CD14-positive monocyte (primary cell): ENCODE measurements at regions not wholly inside any gene's neighbourhood (a gene's known extent, or its start where the extent isn't known, plus 50 kb on each side); places are given as distances from the start of the nearest gene placed in this dataset.

Experiments
- DNase-seq, 3 donors: peaks; one replicate each; pipeline ENCODE4 v3.0.0-alpha.2; 2011 to 2022
- H2AFZ ChIP-seq: 2 replicates; pipeline ENCODE4 v1.6.0; 2012; ENCODE audit warnings: mild to moderate bottlenecking, low read depth, low read length, inconsistent platforms; ENCODE audit not compliant: insufficient read depth, poor library complexity, severe bottlenecking
- H3K27ac ChIP-seq, 2 donors: 1 replicate in 1 of 2; 2 replicates in 1 of 2; pipeline ENCODE4 v1.5.1; 2012 to 2013; ENCODE audit warnings: low read length in 2 of 2, control low read depth in 1 of 2, inconsistent platforms in 1 of 2, low read depth in 1 of 2, mild to moderate bottlenecking in 1 of 2
- H3K27me3 ChIP-seq, 2 donors: one replicate each; pipeline versions ENCODE4 v1.6.0 to v1.6.1; 2011 to 2013; ENCODE audit warnings: low read length in 2 of 2; ENCODE audit not compliant: control insufficient read depth in 2 of 2, insufficient read depth in 2 of 2
- H3K36me3 ChIP-seq, 2 donors: replicated peaks in 1 of 2; 1 replicate in 1 of 2; 2 replicates in 1 of 2; pipeline versions ENCODE4 v1.5.1 to v1.6.1; 2012 to 2013; ENCODE audit warnings: low read length in 2 of 2, control low read depth in 1 of 2, inconsistent platforms in 1 of 2, mild to moderate bottlenecking in 1 of 2; ENCODE audit not compliant: insufficient read depth in 2 of 2, control insufficient read depth in 1 of 2
- H3K4me1 ChIP-seq, 2 donors: 1 replicate in 1 of 2; 2 replicates in 1 of 2; pipeline versions ENCODE4 v1.5.1 to v1.6.1; 2012 to 2013; ENCODE audit warnings: low read length in 2 of 2, control low read depth in 1 of 2, inconsistent platforms in 1 of 2, mild to moderate bottlenecking in 1 of 2, moderate library complexity in 1 of 2; ENCODE audit not compliant: insufficient read depth in 2 of 2, control insufficient read depth in 1 of 2
- H3K4me2 ChIP-seq: replicated peaks from 2 replicates; pipeline ENCODE3; 2012; ENCODE audit warnings: low read length, moderate library complexity, mild to moderate bottlenecking; ENCODE audit not compliant: poor library complexity, severe bottlenecking; ENCODE audit errors: extremely low read depth
- H3K4me3 ChIP-seq, 3 experiments: fragments of 200-600 bp in 1 of 3; sonication (generic) in 1 of 3; replicated peaks in 1 of 3; 1 replicate in 2 of 3; 2 replicates in 1 of 3; pipeline ENCODE4 v1.5.1; 2011 to 2013; ENCODE audit warnings: low read length in 3 of 3, mild to moderate bottlenecking in 3 of 3, control low read depth in 2 of 3, low read depth in 2 of 3, inconsistent platforms in 1 of 3, moderate library complexity in 1 of 3
- H3K79me2 ChIP-seq: 2 replicates; pipeline ENCODE4 v1.6.0; 2012; ENCODE audit warnings: mild to moderate bottlenecking, control low read depth, inconsistent platforms, low read length, moderate library complexity; ENCODE audit not compliant: insufficient read depth
- H3K9ac ChIP-seq: 2 replicates; pipeline ENCODE4 v1.6.0; 2017; ENCODE audit warnings: low read length, mild to moderate bottlenecking; ENCODE audit not compliant: insufficient read depth, poor library complexity, severe bottlenecking
- H3K9me3 ChIP-seq, 2 donors: replicated peaks in 1 of 2; 1 replicate in 1 of 2; 2 replicates in 1 of 2; pipeline versions ENCODE4 v1.5.1 to v1.6.1; 2012 to 2013; ENCODE audit warnings: low read length in 2 of 2, control low read depth in 1 of 2; ENCODE audit not compliant: control insufficient read depth in 1 of 2, insufficient read depth in 1 of 2
- H4K20me1 ChIP-seq: 2 replicates; pipeline ENCODE4 v1.6.0; 2012; ENCODE audit warnings: mild to moderate bottlenecking, low read length, control low read depth, moderate library complexity; ENCODE audit not compliant: insufficient read depth
- H3K27ac Mint-ChIP-seq, 7 donors: one replicate each; pipeline ENCODE4 v1.8.0; 2020; ENCODE audit warnings: mild to moderate bottlenecking in 7 of 7, mixed read lengths in 7 of 7, moderate library complexity in 6 of 7, inconsistent platforms in 2 of 7
- H3K27me3 Mint-ChIP-seq, 3 donors: one replicate each; pipeline ENCODE4 v1.8.0; 2021 to 2022; ENCODE audit warnings: low read depth in 3 of 3, mild to moderate bottlenecking in 3 of 3, mixed read lengths in 3 of 3, moderate library complexity in 3 of 3, inconsistent platforms in 1 of 3
- H3K36me3 Mint-ChIP-seq, 2 donors: one replicate each; pipeline ENCODE4 v1.8.0; 2020; ENCODE audit warnings: mixed read lengths in 2 of 2, inconsistent platforms in 1 of 2, mild to moderate bottlenecking in 1 of 2
- H3K4me1 Mint-ChIP-seq: one replicate; pipeline ENCODE4 v1.8.0; 2020; ENCODE audit warnings: mild to moderate bottlenecking, mixed read lengths
- H3K4me3 Mint-ChIP-seq, 2 donors: one replicate each; pipeline ENCODE4 v1.8.0; 2020; ENCODE audit warnings: mild to moderate bottlenecking in 2 of 2, mixed read lengths in 2 of 2, moderate library complexity in 1 of 2
- H3K9me3 Mint-ChIP-seq, 7 donors: one replicate each; pipeline ENCODE4 v1.8.0; 2020 to 2022; ENCODE audit warnings: mixed read lengths in 7 of 7, mild to moderate bottlenecking in 6 of 7, moderate library complexity in 6 of 7, inconsistent platforms in 2 of 7
- WGBS: methylation state at CpG from one replicate; pipeline ENCODE4 v1.1.5; 2013; ENCODE audit warnings: missing lambda C conversion rate; ENCODE audit not compliant: insufficient coverage; 5-methylcytosine and 5-hydroxymethylcytosine counted together
- intact Hi-C, 2 donors: fragments of 100-400 bp; cut with micrococcal nuclease; formaldehyde crosslinking; loops; one replicate each; pipeline versions ENCODE4 v1.15.0 to v1.15.1; 2023
- TF ChIP-seq, protein P1 (sequence below): fragments of 200-600 bp; IDR thresholded peaks from one replicate; pipeline ENCODE4 v1.8.0; 2022; ENCODE audit warnings: antibody characterized with exemption, mild to moderate bottlenecking

DNA sequence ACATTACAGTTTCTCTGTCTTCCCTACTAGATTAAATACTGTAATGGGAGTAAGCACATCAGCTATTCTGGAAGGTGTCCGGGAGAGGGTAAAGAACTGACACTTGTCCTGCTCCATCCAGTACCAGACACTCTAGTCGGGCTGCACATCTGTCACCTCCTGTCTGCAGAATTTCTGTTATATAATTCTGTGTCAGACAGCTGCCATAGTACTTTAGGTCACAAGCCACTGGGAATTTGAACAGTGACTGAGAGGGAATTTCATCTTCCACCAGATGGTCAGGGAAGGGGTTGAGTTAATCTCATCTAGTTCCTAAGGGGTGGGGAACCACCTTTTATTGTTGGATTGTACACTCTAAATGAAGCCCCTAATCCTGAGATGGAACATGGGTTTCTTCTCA, 58.6 kb upstream of the NUDT7 start:
- 100% methylated on average over 2 of the region's 2 CpGs for WGBS
- H3K27ac ChIP-seq: no peak overlapping the region
- no peaks in the 10 kb centered on the region for H3K79me2 ChIP-seq
- H3K9ac ChIP-seq: no peak overlapping the region
- H3K4me3 ChIP-seq: no peak overlapping the region
- H4K20me1 ChIP-seq: no peaks in the 10 kb centered on the region
- no peaks in the 10 kb centered on the region for H3K36me3 ChIP-seq
- H3K4me1 ChIP-seq: no peaks in the 10 kb centered on the region
- intact Hi-C loops: no loop called here
- H3K9me3 ChIP-seq: peaks cover 24% of the 10 kb centered on the region in 2 donors
- no peak overlapping the region for H3K4me3 Mint-ChIP-seq
- H3K27ac Mint-ChIP-seq: no peak overlapping the region
- H3K4me2 ChIP-seq: no peak overlapping the region
- peaks cover 21 to 33% (median 26%) of the 10 kb centered on the region in 7 donors for H3K9me3 Mint-ChIP-seq
- DNase-seq: no peak
- H3K36me3 Mint-ChIP-seq: no peaks in the 10 kb centered on the region
- H2AFZ ChIP-seq: no peak overlapping the region
- H3K27me3 Mint-ChIP-seq: peaks cover 1 to 7% (median 5%) of the 10 kb centered on the region in 3 donors
- peaks cover 0 to 1% of the 10 kb centered on the region in 2 donors for H3K27me3 ChIP-seq
- no peaks in the 10 kb centered on the region for H3K4me1 Mint-ChIP-seq
- TF ChIP-seq, protein P1, sequence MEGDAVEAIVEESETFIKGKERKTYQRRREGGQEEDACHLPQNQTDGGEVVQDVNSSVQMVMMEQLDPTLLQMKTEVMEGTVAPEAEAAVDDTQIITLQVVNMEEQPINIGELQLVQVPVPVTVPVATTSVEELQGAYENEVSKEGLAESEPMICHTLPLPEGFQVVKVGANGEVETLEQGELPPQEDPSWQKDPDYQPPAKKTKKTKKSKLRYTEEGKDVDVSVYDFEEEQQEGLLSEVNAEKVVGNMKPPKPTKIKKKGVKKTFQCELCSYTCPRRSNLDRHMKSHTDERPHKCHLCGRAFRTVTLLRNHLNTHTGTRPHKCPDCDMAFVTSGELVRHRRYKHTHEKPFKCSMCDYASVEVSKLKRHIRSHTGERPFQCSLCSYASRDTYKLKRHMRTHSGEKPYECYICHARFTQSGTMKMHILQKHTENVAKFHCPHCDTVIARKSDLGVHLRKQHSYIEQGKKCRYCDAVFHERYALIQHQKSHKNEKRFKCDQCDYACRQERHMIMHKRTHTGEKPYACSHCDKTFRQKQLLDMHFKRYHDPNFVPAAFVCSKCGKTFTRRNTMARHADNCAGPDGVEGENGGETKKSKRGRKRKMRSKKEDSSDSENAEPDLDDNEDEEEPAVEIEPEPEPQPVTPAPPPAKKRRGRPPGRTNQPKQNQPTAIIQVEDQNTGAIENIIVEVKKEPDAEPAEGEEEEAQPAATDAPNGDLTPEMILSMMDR: no peak

DNA sequence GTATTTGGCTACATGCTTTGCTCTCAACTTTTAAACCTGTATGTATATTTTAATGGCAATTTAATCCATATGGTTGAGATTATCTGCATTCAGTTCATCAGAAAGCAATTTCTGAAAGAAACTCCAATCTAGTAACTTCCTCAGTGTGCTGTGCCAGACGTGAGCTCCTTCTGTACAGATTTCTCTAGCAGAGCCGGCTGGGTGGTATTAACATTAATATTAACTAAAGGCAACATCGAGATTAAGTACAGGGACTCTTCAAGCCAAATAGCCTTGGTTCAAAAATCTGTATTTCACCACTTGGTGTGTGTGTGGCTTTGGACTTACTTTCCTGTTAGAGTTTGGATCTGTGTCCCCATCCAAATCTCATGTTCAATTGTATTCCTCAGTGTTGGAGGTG, 55.5 kb upstream of the NUDT7 start:
- H2AFZ ChIP-seq: no peak overlapping the region
- H3K27ac Mint-ChIP-seq: no peak overlapping the region
- no peaks in the 10 kb centered on the region for H4K20me1 ChIP-seq
- DNase-seq: no peak
- WGBS: no CpG with 5 or more reads among the region's 3 CpGs
- no peaks in the 10 kb centered on the region for H3K79me2 ChIP-seq
- intact Hi-C loops: no loop called here
- H3K27me3 ChIP-seq: peaks cover 0 to 2% of the 10 kb centered on the region in 2 donors
- H3K4me3 ChIP-seq: no peak overlapping the region
- H3K27me3 Mint-ChIP-seq: peaks cover 4 to 6% (median 5%) of the 10 kb centered on the region in 3 donors
- TF ChIP-seq, protein P1: no peak
- no peaks in the 10 kb centered on the region for H3K4me1 Mint-ChIP-seq
- no peaks in the 10 kb centered on the region for H3K36me3 ChIP-seq
- no peak overlapping the region for H3K9ac ChIP-seq
- H3K36me3 Mint-ChIP-seq: no peaks in the 10 kb centered on the region
- peaks cover 19 to 31% (median 26%) of the 10 kb centered on the region in 7 donors for H3K9me3 Mint-ChIP-seq
- H3K4me1 ChIP-seq: no peaks in the 10 kb centered on the region
- H3K4me2 ChIP-seq: no peak overlapping the region
- H3K4me3 Mint-ChIP-seq: no peak overlapping the region
- peaks cover 24% of the 10 kb centered on the region in 2 donors for H3K9me3 ChIP-seq
- H3K27ac ChIP-seq: no peak overlapping the region
